K562 (cell line): ENCODE measurements at regions not wholly inside any gene's neighbourhood (a gene's known extent, or its start where the extent isn't known, plus 50 kb on each side); places are given as distances from the start of the nearest gene placed in this dataset.

Experiments used
- CEBPG ChIP-seq, 3 experiments: fragments of 200-800 bp in 1 of 3; sonication (Bioruptor generic) in 1 of 3; sonication (generic) in 1 of 3; formaldehyde crosslinking in 1 of 3; IDR thresholded peaks in 2 of 3; conservative IDR thresholded peaks in 1 of 3; 2 replicates each; pipeline versions ENCODE4 v1.6.1 to v1.8.0; 2016 to 2022; ENCODE audit warnings: missing compliant biosample characterization in 2 of 3, missing genetic modification characterization in 2 of 3, mild to moderate bottlenecking in 1 of 3, missing genetic modification reagents in 1 of 3
- CXXC5 ChIP-seq: fragments of 250-450 bp; sonication (Bioruptor Pico); IDR thresholded peaks from 2 replicates; pipeline ENCODE4 v1.8.0; 2022; ENCODE audit warnings: inconsistent platforms, mild to moderate bottlenecking, moderate library complexity
- DDX20 ChIP-seq: fragments of 450-650 bp; IDR thresholded peaks from 2 replicates; pipeline ENCODE4 v1.6.1; 2016; ENCODE audit warnings: missing genetic modification characterization, low read depth, mild to moderate bottlenecking, missing compliant biosample characterization, moderate library complexity
- DNMT1 ChIP-seq: fragments of 450-650 bp; IDR thresholded peaks from 2 replicates; pipeline ENCODE4 v1.6.1; 2016; ENCODE audit warnings: antibody characterized with exemption, mild to moderate bottlenecking
- FOXM1 ChIP-seq, 2 experiments: fragments of 450-650 bp in 1 of 2; sonication (generic) in 1 of 2; formaldehyde crosslinking in 1 of 2; IDR thresholded peaks; 2 replicates each; pipeline versions ENCODE4 v1.6.1 to v1.9.0; 2017 to 2022; ENCODE audit warnings: low read depth in 2 of 2, mild to moderate bottlenecking in 2 of 2, missing genetic modification reagents in 1 of 2, moderate library complexity in 1 of 2
- HSF4 ChIP-seq: fragments of 250-450 bp; sonication (Bioruptor Pico); IDR thresholded peaks from 2 replicates; pipeline ENCODE4 v2.1.2; 2022; ENCODE audit warnings: mild to moderate bottlenecking, moderate library complexity, borderline replicate concordance
- JUND ChIP-seq, 2 experiments: IDR thresholded peaks; 2 replicates in 1 of 2; 3 replicates in 1 of 2; pipeline ENCODE4 v1.6.1; 2011; ENCODE audit warnings: borderline replicate concordance in 2 of 2, low read depth in 2 of 2, low read length in 2 of 2, improper control_type of control experiment in 1 of 2, missing biosample characterization in 1 of 2, missing genetic modification characterization in 1 of 2, missing genetic modification reagents in 1 of 2
- KDM5B ChIP-seq: fragments of 200-600 bp; sonication (generic); IDR thresholded peaks from 2 replicates; pipeline ENCODE4 v1.6.1; 2012; ENCODE audit warnings: low read depth, mild to moderate bottlenecking, moderate library complexity, low read length, control low read depth, inconsistent platforms; ENCODE audit not compliant: insufficient replicate concordance
- RBBP5 ChIP-seq: fragments of 200-600 bp; sonication (generic); IDR thresholded peaks from 2 replicates; pipeline ENCODE4 v1.6.1; 2012; ENCODE audit warnings: borderline replicate concordance, mild to moderate bottlenecking, low read length, control low read depth, inconsistent platforms; ENCODE audit not compliant: insufficient read depth, poor library complexity, severe bottlenecking
- SMAD4 ChIP-seq: fragments of 250-450 bp; sonication (Bioruptor Pico); conservative IDR thresholded peaks from 2 replicates; pipeline ENCODE4 v1.8.0; 2021; ENCODE audit warnings: inconsistent platforms, mild to moderate bottlenecking, moderate library complexity
- STAT6 ChIP-seq: sonication (generic); formaldehyde crosslinking; IDR thresholded peaks from 2 replicates; pipeline ENCODE4 v1.8.1; 2023; ENCODE audit warnings: mild to moderate bottlenecking, missing genetic modification reagents
- TEAD4 ChIP-seq, 2 experiments: sonication (generic) in 1 of 2; formaldehyde crosslinking in 1 of 2; IDR thresholded peaks; 2 replicates each; pipeline versions ENCODE4 v1.6.1 to v1.8.0; 2012 to 2022; ENCODE audit warnings: borderline replicate concordance in 1 of 2, inconsistent platforms in 1 of 2, low read length in 1 of 2, mild to moderate bottlenecking in 1 of 2, missing genetic modification reagents in 1 of 2
- THAP7 ChIP-seq: fragments of 250-450 bp; sonication (Bioruptor Pico); IDR thresholded peaks from 2 replicates; pipeline ENCODE4 v1.5.0; 2021
- VEZF1 ChIP-seq: fragments of 200-800 bp; sonication (Bioruptor generic); IDR thresholded peaks from 2 replicates; pipeline ENCODE4 v1.6.1; 2017; ENCODE audit warnings: missing genetic modification characterization, missing compliant biosample characterization
- ZKSCAN8 ChIP-seq: fragments of 200-800 bp; sonication (Bioruptor generic); IDR thresholded peaks from 2 replicates; pipeline ENCODE4 v1.6.1; 2016; ENCODE audit warnings: missing genetic modification characterization, missing compliant biosample characterization
- ZNF589 ChIP-seq: fragments of 200-800 bp; sonication (Bioruptor generic); IDR thresholded peaks from 2 replicates; pipeline ENCODE4 v1.6.1; 2016; ENCODE audit warnings: low read depth, missing genetic modification characterization, missing compliant biosample characterization
- ZNF668 ChIP-seq: fragments of 250-450 bp; sonication (Bioruptor Pico); IDR thresholded peaks from 2 replicates; pipeline ENCODE4 v1.8.0; 2022; ENCODE audit warnings: mild to moderate bottlenecking, inconsistent platforms

GRCh38 chr7:18179093-18179492 lies 151.4 kb upstream of the PRPS1L1 start (continued):
- TF ChIP-seq DDX20 (tag) (no peak), CEBPG (CRISPR knock-in tag; IDR thresholded peaks at IDR 0.05) (peak; percentile 84), CEBPG (tag; conservative IDR thresholded peaks at IDR 0.05 in 1 of 2, IDR thresholded peaks at IDR 0.05 in 1 of 2) (peak; percentile 41 to 86), ZKSCAN8 (CRISPR knock-in tag) (no peak), TEAD4 (IDR thresholded peaks at IDR 0.05; ENCODE audit: low read length) (no peak), TEAD4 (CRISPR knock-in tag; IDR thresholded peaks at IDR 0.05; ENCODE audit: borderline replicate concordance) (no peak), RBBP5 (no peak), CXXC5 (0 out of 2 replicates have a peak, but pooled peaks have one; percentile 17), ZNF589 (CRISPR knock-in tag) (peak; percentile 77; the same call in 1 of the 2 replicates), VEZF1 (CRISPR knock-in tag) (no peak), ZNF668 (CRISPR knock-in tag) (no peak), FOXM1 (IDR thresholded peaks at IDR 0.05; ENCODE audit: low read depth) (no peak), FOXM1 (CRISPR knock-in tag; IDR thresholded peaks at IDR 0.05; ENCODE audit: low read depth) (no peak), KDM5B (peak; percentile 7), SMAD4 (0 out of 2 replicates have a peak, but pooled peaks have one; percentile 23), HSF4 (CRISPR knock-in tag) (no peak), THAP7 (CRISPR knock-in tag) (no peak), DNMT1 (no peak), STAT6 (CRISPR knock-in tag) (no peak), JUND (IDR thresholded peaks at IDR 0.05; ENCODE audit: borderline replicate concordance, low read depth, low read length) (no peak), JUND (tag; IDR thresholded peaks at IDR 0.05; ENCODE audit: borderline replicate concordance, low read depth, low read length) (peak; percentile 48; the same call in 1 of the 3 replicates)
